H9 (cell line): ENCODE measurements at regions not wholly inside any gene's neighbourhood (a gene's known extent, or its start where the extent isn't known, plus 50 kb on each side); places are given as distances from the start of the nearest gene placed in this dataset.

Experiments used
- DNase-seq: peaks from one replicate; pipeline ENCODE4 v3.0.0-alpha.2; 2017
- H2AFZ ChIP-seq: one replicate; pipeline ENCODE4 v1.6.1; 2013; ENCODE audit warnings: mild to moderate bottlenecking, low read length, control low read depth, moderate library complexity
- H2AK5ac ChIP-seq: 2 replicates; pipeline ENCODE4 v1.6.1; 2013; ENCODE audit warnings: low read length, control low read depth, mixed read lengths; ENCODE audit not compliant: insufficient read length
- H2BK120ac ChIP-seq: one replicate; pipeline ENCODE4 v1.6.1; 2013; ENCODE audit warnings: low read depth, mild to moderate bottlenecking, low read length, control low read depth, inconsistent platforms; ENCODE audit not compliant: poor library complexity, severe bottlenecking
- H2BK12ac ChIP-seq: 2 replicates; pipeline ENCODE4 v1.6.1; 2013; ENCODE audit warnings: low read length, control low read depth, mixed read lengths, low read depth; ENCODE audit not compliant: insufficient read length
- H2BK15ac ChIP-seq: 2 replicates; pipeline ENCODE4 v1.6.1; 2013; ENCODE audit warnings: low read depth, low read length, control low read depth
- H2BK20ac ChIP-seq: one replicate; pipeline ENCODE4 v1.6.1; 2013; ENCODE audit warnings: low read depth, mild to moderate bottlenecking, low read length, control low read depth, inconsistent platforms; ENCODE audit not compliant: poor library complexity, severe bottlenecking
- H2BK5ac ChIP-seq: 2 replicates; pipeline ENCODE4 v1.6.1; 2013; ENCODE audit warnings: low read length, control low read depth, mixed read lengths; ENCODE audit not compliant: insufficient read length
- H3K14ac ChIP-seq: 2 replicates; pipeline ENCODE4 v1.6.1; 2013; ENCODE audit warnings: low read length, control low read depth; ENCODE audit not compliant: insufficient read depth
- H3K18ac ChIP-seq: 2 replicates; pipeline ENCODE4 v1.6.1; 2013; ENCODE audit warnings: low read depth, mild to moderate bottlenecking, mixed read lengths, low read length, control low read depth; ENCODE audit not compliant: insufficient read length
- H3K23ac ChIP-seq: 2 replicates; pipeline ENCODE4 v1.6.1; 2013; ENCODE audit warnings: low read length, control low read depth, mixed read lengths, low read depth; ENCODE audit not compliant: insufficient read length
- H3K23me2 ChIP-seq: 2 replicates; pipeline ENCODE4 v1.6.1; 2013; ENCODE audit warnings: low read depth, mild to moderate bottlenecking, mixed read lengths, low read length, control low read depth; ENCODE audit not compliant: insufficient read length, poor library complexity, severe bottlenecking
- H3K27ac ChIP-seq: 2 replicates; pipeline ENCODE4 v1.5.1; 2013; ENCODE audit warnings: low read length, control low read depth, mixed read lengths, low read depth; ENCODE audit not compliant: insufficient read length
- H3K27me3 ChIP-seq: 2 replicates; pipeline ENCODE4 v1.6.1; 2013; ENCODE audit warnings: low read length, control low read depth, inconsistent platforms; ENCODE audit not compliant: insufficient read depth
- H3K4ac ChIP-seq: 2 replicates; pipeline ENCODE4 v1.6.1; 2013; ENCODE audit warnings: low read depth, mild to moderate bottlenecking, control low read depth, inconsistent platforms, low read length, moderate library complexity
- H3K4me1 ChIP-seq: 2 replicates; pipeline ENCODE4 v1.6.1; 2013; ENCODE audit warnings: low read length, control low read depth, inconsistent platforms; ENCODE audit not compliant: insufficient read depth
- H3K4me2 ChIP-seq: 2 replicates; pipeline ENCODE4 v1.6.1; 2013; ENCODE audit warnings: low read length, control low read depth, mixed read lengths; ENCODE audit not compliant: insufficient read length, insufficient read depth
- H3K56ac ChIP-seq: 2 replicates; pipeline ENCODE4 v1.6.1; 2013; ENCODE audit warnings: low read depth, mild to moderate bottlenecking, mixed read lengths, low read length, control low read depth; ENCODE audit not compliant: insufficient read length
- H3K79me1 ChIP-seq: 2 replicates; pipeline ENCODE4 v1.6.1; 2013; ENCODE audit warnings: low read depth, mild to moderate bottlenecking, moderate library complexity, low read length, control low read depth, inconsistent platforms; ENCODE audit not compliant: insufficient read depth, poor library complexity, severe bottlenecking
- H3K79me2 ChIP-seq: 2 replicates; pipeline ENCODE4 v1.6.1; 2013; ENCODE audit warnings: low read length, control low read depth, inconsistent platforms; ENCODE audit not compliant: insufficient read depth
- H3K9ac ChIP-seq: 2 replicates; pipeline ENCODE4 v1.6.1; 2013; ENCODE audit warnings: low read length, control low read depth, mixed read lengths; ENCODE audit not compliant: insufficient read length; ENCODE audit errors: extremely low read depth
- H3K9me3 ChIP-seq: one replicate; pipeline ENCODE4 v1.6.1; 2013; ENCODE audit warnings: low read depth, low read length, inconsistent platforms; ENCODE audit not compliant: control insufficient read depth
- H3T11ph ChIP-seq: one replicate; pipeline ENCODE4 v1.6.1; 2013; ENCODE audit warnings: mild to moderate bottlenecking, low read length, control low read depth, inconsistent platforms
- H4K20me1 ChIP-seq: one replicate; pipeline ENCODE4 v1.6.1; 2013; ENCODE audit not compliant: control insufficient read depth, insufficient read length, insufficient read depth
- H4K5ac ChIP-seq: 2 replicates; pipeline ENCODE4 v1.6.1; 2013; ENCODE audit warnings: low read depth, mild to moderate bottlenecking, mixed read lengths, low read length, control low read depth; ENCODE audit not compliant: insufficient read length
- H4K8ac ChIP-seq: replicated peaks from 2 replicates; pipeline ENCODE4 v1.6.1; 2013; ENCODE audit warnings: low read length, control low read depth, mixed read lengths, low read depth; ENCODE audit not compliant: insufficient read length
- H4K91ac ChIP-seq: 2 replicates; pipeline ENCODE4 v1.6.1; 2013; ENCODE audit warnings: low read depth, mild to moderate bottlenecking, moderate library complexity, mixed read lengths, low read length, control low read depth; ENCODE audit not compliant: insufficient read length
- H3K27ac Mint-ChIP-seq, 3 experiments: 2 replicates in 2 of 3; 3 replicates in 1 of 3; pipeline ENCODE4 v1.8.0; 2020 to 2021; ENCODE audit warnings: mixed read lengths in 3 of 3, mild to moderate bottlenecking in 1 of 3, moderate library complexity in 1 of 3
- H3K27me3 Mint-ChIP-seq: 2 replicates; pipeline ENCODE4 v1.8.0; 2021; ENCODE audit warnings: low read depth, mild to moderate bottlenecking, moderate library complexity, mixed read lengths
- H3K36me3 Mint-ChIP-seq, 3 experiments: 2 replicates in 2 of 3; 3 replicates in 1 of 3; pipeline ENCODE4 v1.8.0; 2020 to 2021; ENCODE audit warnings: low read depth in 3 of 3, mixed read lengths in 3 of 3; ENCODE audit not compliant: insufficient read depth in 1 of 3
- H3K4me1 Mint-ChIP-seq, 2 experiments: 2 replicates each; pipeline ENCODE4 v1.8.0; 2020; ENCODE audit warnings: mixed read lengths in 2 of 2
- H3K4me3 Mint-ChIP-seq, 2 experiments: 2 replicates in 1 of 2; 3 replicates in 1 of 2; pipeline ENCODE4 v1.8.0; 2020 to 2021; ENCODE audit warnings: mild to moderate bottlenecking in 2 of 2, mixed read lengths in 2 of 2, moderate library complexity in 1 of 2
- H3K9me3 Mint-ChIP-seq, 2 experiments: 2 replicates in 1 of 2; 3 replicates in 1 of 2; pipeline ENCODE4 v1.8.0; 2020; ENCODE audit warnings: mild to moderate bottlenecking in 2 of 2, mixed read lengths in 2 of 2, moderate library complexity in 1 of 2
- CTCF ChIP-seq: fragments of 200-600 bp; sonication (generic); conservative IDR thresholded peaks from 3 replicates; pipeline ENCODE4 v1.8.0; 2021; ENCODE audit warnings: antibody characterized with exemption, mild to moderate bottlenecking
- WGBS: extraction: QIAGEN DNeasy Blood & Tissue Kit; methylation state at CpG from one replicate; pipeline ENCODE4 v1.1.7; 2013; ENCODE audit warnings: missing lambda C conversion rate, low lambda C conversion rate, mixed read lengths; ENCODE audit not compliant: insufficient read length; ENCODE audit errors: extremely low coverage; 5-methylcytosine and 5-hydroxymethylcytosine counted together

DNA sequence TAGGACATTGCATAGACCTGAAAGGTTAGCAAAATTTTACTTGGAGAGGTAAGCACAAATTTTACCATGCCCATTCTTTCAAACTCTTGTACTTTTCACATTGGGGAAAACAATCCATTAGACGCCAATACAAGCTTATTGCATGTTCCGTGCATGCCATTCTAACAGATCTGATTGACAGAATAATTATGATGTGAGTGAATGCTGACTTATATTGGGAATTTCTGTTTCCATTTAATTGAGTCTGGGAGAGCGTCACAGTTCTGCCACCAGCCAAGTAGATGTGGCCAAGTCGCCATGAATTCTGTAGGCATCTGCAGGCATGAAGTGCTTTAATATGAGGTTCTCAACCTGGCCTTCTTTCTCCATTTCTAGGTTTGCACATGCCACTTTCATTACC is 1097.4 kb downstream of the VRK1 start:
- H3K27me3 ChIP-seq, result no peaks in the 10 kb centered on the region

More for the DNA sequence above, 1097.4 kb downstream of the VRK1 start:
- H3K27me3 Mint-ChIP-seq, result no peaks in the 10 kb centered on the region
- Histone ChIP-seq H3K79me2 (no peaks in the 10 kb centered on the region), H3K18ac (no peak overlapping the region), H2AFZ (no peak overlapping the region), H2AK5ac (no peak overlapping the region), H3K9ac (no peak overlapping the region), H3K23ac (no peak overlapping the region), H4K8ac (no peak overlapping the region), H2BK120ac (no peak overlapping the region), H4K5ac (no peak overlapping the region), H4K91ac (no peak overlapping the region), H2BK20ac (no peak overlapping the region), H3K4me1 (peaks cover 8% of the 10 kb centered on the region; the same call in 1 of the 2 replicates), H3K4me2 (no peak overlapping the region), H2BK12ac (no peak overlapping the region), H3K4ac (no peak overlapping the region), H3K27ac (no peak overlapping the region), H3K23me2 (no peaks in the 10 kb centered on the region), H2BK5ac (no peak overlapping the region), H4K20me1 (no peaks in the 10 kb centered on the region), H3K56ac (no peak overlapping the region), H2BK15ac (no peak overlapping the region), H3K14ac (no peak overlapping the region), H3K79me1 (no peaks in the 10 kb centered on the region), H3K9me3 (no peaks in the 10 kb centered on the region), H3T11ph (no peak overlapping the region)
- H3K4me1 Mint-ChIP-seq, result peaks cover 14 to 18% of the 10 kb centered on the region in 2 experiments
- H3K9me3 Mint-ChIP-seq, result no peaks in the 10 kb centered on the region
- H3K27ac Mint-ChIP-seq, result no peak overlapping the region
- no CpG with 5 or more reads among the region's 4 CpGs for WGBS
- H3K36me3 Mint-ChIP-seq, result no peaks in the 10 kb centered on the region
- DNase-seq, result no peak
- TF ChIP-seq CTCF, result no peak
- no peak overlapping the region for H3K4me3 Mint-ChIP-seq
